Body of pancreas (tissue), 4 donors: ENCODE measurements at regions not wholly inside any gene's neighbourhood (a gene's known extent, or its start where the extent isn't known, plus 50 kb on each side); places are given as distances from the start of the nearest gene placed in this dataset.
"Not testable (repeated sequence)": the region's sequence is repeated elsewhere in the genome, so short reads cannot be mapped to it uniquely, and the experiment has no call there.

ENCODE experiments used
- POLR2A ChIP-seq, 3 donors: fragments of 450-650 bp; IDR thresholded peaks; one replicate each; pipeline ENCODE4 v1.6.1; 2016; ENCODE audit warnings: antibody characterized with exemption in 3 of 3, mild to moderate bottlenecking in 2 of 3
- TF ChIP-seq, protein P1 (sequence below), 7 experiments: fragments of 450-650 bp in 4 of 7; fragments of 200-600 bp in 3 of 7; sonication (generic) in 3 of 7; IDR thresholded peaks; one replicate each; pipeline ENCODE4 v1.5.1; 2016 to 2019; ENCODE audit warnings: antibody characterized with exemption in 7 of 7

DNA sequence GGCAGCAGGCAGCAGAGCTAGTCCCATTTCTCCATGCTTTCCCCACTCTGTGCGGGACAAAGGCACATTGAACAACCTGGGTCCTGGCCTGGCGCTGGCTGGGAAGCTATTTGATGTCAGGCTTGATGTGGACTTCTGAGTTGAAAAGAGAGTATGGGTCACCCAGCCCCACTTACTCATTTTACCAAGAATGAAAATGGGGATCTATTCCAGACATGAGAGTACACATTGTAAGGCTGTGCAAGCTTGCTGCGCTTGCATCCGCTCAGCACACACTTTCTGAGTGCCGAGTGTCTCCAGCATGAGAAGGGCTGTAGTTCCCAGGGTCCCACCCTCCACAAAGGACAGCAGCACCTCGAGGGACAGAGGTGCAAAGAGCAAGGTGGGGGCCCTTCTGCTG lies 71.7 kb upstream of the PLEKHG4B start:
- TF ChIP-seq, protein P1, sequence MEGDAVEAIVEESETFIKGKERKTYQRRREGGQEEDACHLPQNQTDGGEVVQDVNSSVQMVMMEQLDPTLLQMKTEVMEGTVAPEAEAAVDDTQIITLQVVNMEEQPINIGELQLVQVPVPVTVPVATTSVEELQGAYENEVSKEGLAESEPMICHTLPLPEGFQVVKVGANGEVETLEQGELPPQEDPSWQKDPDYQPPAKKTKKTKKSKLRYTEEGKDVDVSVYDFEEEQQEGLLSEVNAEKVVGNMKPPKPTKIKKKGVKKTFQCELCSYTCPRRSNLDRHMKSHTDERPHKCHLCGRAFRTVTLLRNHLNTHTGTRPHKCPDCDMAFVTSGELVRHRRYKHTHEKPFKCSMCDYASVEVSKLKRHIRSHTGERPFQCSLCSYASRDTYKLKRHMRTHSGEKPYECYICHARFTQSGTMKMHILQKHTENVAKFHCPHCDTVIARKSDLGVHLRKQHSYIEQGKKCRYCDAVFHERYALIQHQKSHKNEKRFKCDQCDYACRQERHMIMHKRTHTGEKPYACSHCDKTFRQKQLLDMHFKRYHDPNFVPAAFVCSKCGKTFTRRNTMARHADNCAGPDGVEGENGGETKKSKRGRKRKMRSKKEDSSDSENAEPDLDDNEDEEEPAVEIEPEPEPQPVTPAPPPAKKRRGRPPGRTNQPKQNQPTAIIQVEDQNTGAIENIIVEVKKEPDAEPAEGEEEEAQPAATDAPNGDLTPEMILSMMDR (IDR thresholded peaks at IDR 0.05), result not testable (repeated sequence)
- not testable (repeated sequence) for TF ChIP-seq POLR2A (IDR thresholded peaks at IDR 0.05)
